ENCODE measurements at regions not wholly inside any gene's neighbourhood (a gene's known extent, or its start where the extent isn't known, plus 50 kb on each side); places are given as distances from the start of the nearest gene placed in this dataset.
A peak's percentile ranks its signal among the peaks of the same experiment; 100 is the strongest.
"Not testable (repeated sequence)": the region's sequence is repeated elsewhere in the genome, so short reads cannot be mapped to it uniquely, and the experiment has no call there.

- DNase-seq (ENCODE audit: extremely low read depth, low read depth), result not testable (repeated sequence)
Measured at GRCh38 chr3:195999176-195999575, 82.7 kb downstream of the TFRC start.

GRCh38 chr3:195996314-195996713 lies 85.6 kb downstream of the TFRC start:
- DNase-seq (ENCODE audit: extremely low read depth, low read depth), result not testable (repeated sequence)

GRCh38 chr3:195994343-195994742 lies 86.0 kb upstream of the TNK2 start:
- peak; percentile 15 for DNase-seq (ENCODE audit: extremely low read depth, low read depth)

GRCh38 chr3:195993671-195994070 lies 85.3 kb upstream of the TNK2 start:
- not testable (repeated sequence) for DNase-seq (ENCODE audit: extremely low read depth, low read depth)

GRCh38 chr3:195992956-195993595 lies 84.7 kb upstream of the TNK2 start:
- not testable (repeated sequence) for DNase-seq (ENCODE audit: extremely low read depth, low read depth)

- not testable (repeated sequence) for DNase-seq (ENCODE audit: extremely low read depth, low read depth)
Measured at GRCh38 chr3:195991986-195992385, 83.6 kb upstream of the TNK2 start.

GRCh38 chr3:195991243-195991642 lies 82.9 kb upstream of the TNK2 start:
- DNase-seq (ENCODE audit: extremely low read depth, low read depth), result not testable (repeated sequence)

GRCh38 chr3:195990841-195991174 lies 82.5 kb upstream of the TNK2 start:
- DNase-seq (ENCODE audit: extremely low read depth, low read depth), result not testable (repeated sequence)

GRCh38 chr3:195989921-195990840 lies 81.8 kb upstream of the TNK2 start:
- DNase-seq (ENCODE audit: extremely low read depth, low read depth), result peak; percentile 72

- not testable (repeated sequence) for DNase-seq (ENCODE audit: extremely low read depth, low read depth)
Measured at GRCh38 chr3:195989197-195989920, 81.0 kb upstream of the TNK2 start.

- not testable (repeated sequence) for DNase-seq (ENCODE audit: extremely low read depth, low read depth)
Measured at GRCh38 chr3:195988764-195989163, 80.4 kb upstream of the TNK2 start.

- DNase-seq (ENCODE audit: extremely low read depth, low read depth), result not testable (repeated sequence)
Measured at GRCh38 chr3:195987001-195987400, 78.7 kb upstream of the TNK2 start.

GRCh38 chr3:195986576-195986975 lies 78.2 kb upstream of the TNK2 start:
- DNase-seq (ENCODE audit: extremely low read depth, low read depth), result not testable (repeated sequence)

- not testable (repeated sequence) for DNase-seq (ENCODE audit: extremely low read depth, low read depth)
Measured at GRCh38 chr3:195985348-195985920, 77.1 kb upstream of the TNK2 start.

GRCh38 chr3:195984392-195985030 lies 76.2 kb upstream of the TNK2 start:
- DNase-seq (ENCODE audit: extremely low read depth, low read depth), result not testable (repeated sequence)

GRCh38 chr3:195983880-195984279 lies 75.5 kb upstream of the TNK2 start:
- DNase-seq (ENCODE audit: extremely low read depth, low read depth), result not testable (repeated sequence)

- not testable (repeated sequence) for DNase-seq (ENCODE audit: extremely low read depth, low read depth)
Measured at GRCh38 chr3:195982754-195983153, 74.4 kb upstream of the TNK2 start.

GRCh38 chr3:195981778-195982177 lies 73.4 kb upstream of the TNK2 start:
- DNase-seq (ENCODE audit: extremely low read depth, low read depth), result not testable (repeated sequence)

GRCh38 chr3:195979877-195980276 lies 71.5 kb upstream of the TNK2 start:
- DNase-seq (ENCODE audit: extremely low read depth, low read depth), result not testable (repeated sequence)

- not testable (repeated sequence) for DNase-seq (ENCODE audit: extremely low read depth, low read depth)
Measured at GRCh38 chr3:195978585-195978984, 70.2 kb upstream of the TNK2 start.

Data from NCI-H460 (cell line).